SK-N-SH (cell line): ENCODE measurements at regions not wholly inside any gene's neighbourhood (a gene's known extent, or its start where the extent isn't known, plus 50 kb on each side); places are given as distances from the start of the nearest gene placed in this dataset.

Source experiments
- POLR2AphosphoS5 ChIP-seq: IDR thresholded peaks from 2 replicates; pipeline ENCODE4 v1.6.1; 2012; ENCODE audit warnings: low read depth, low read length
- REST ChIP-seq: IDR thresholded peaks from 2 replicates; pipeline ENCODE4 v1.6.1; 2012; ENCODE audit warnings: mild to moderate bottlenecking, low read depth, low read length, moderate library complexity
- RFX5 ChIP-seq: IDR thresholded peaks from 2 replicates; pipeline ENCODE4 v1.6.1; 2012; ENCODE audit warnings: mild to moderate bottlenecking, improper control_type of control experiment, low read length
- RXRA ChIP-seq: IDR thresholded peaks from 2 replicates; pipeline ENCODE4 v1.4.0; 2012; ENCODE audit warnings: low read depth, mild to moderate bottlenecking, borderline replicate concordance
- SIN3A ChIP-seq: IDR thresholded peaks from 2 replicates; pipeline ENCODE4 v1.6.1; 2012; ENCODE audit warnings: low read depth, mild to moderate bottlenecking, low read length, moderate library complexity, borderline replicate concordance
- TF ChIP-seq, protein P1 (sequence below): fragments of 200-600 bp; sonication (generic); IDR thresholded peaks from 2 replicates; pipeline ENCODE4 v1.6.1; 2017; ENCODE audit warnings: antibody characterized with exemption, mild to moderate bottlenecking, moderate library complexity

GRCh38 chr7:21371360-21371759 lies 56.5 kb upstream of the SP4 start:
- TF ChIP-seq SIN3A (no peak), POLR2AphosphoS5 (no peak), RFX5 (no peak), RXRA (no peak), REST (no peak)
- TF ChIP-seq, protein P1, sequence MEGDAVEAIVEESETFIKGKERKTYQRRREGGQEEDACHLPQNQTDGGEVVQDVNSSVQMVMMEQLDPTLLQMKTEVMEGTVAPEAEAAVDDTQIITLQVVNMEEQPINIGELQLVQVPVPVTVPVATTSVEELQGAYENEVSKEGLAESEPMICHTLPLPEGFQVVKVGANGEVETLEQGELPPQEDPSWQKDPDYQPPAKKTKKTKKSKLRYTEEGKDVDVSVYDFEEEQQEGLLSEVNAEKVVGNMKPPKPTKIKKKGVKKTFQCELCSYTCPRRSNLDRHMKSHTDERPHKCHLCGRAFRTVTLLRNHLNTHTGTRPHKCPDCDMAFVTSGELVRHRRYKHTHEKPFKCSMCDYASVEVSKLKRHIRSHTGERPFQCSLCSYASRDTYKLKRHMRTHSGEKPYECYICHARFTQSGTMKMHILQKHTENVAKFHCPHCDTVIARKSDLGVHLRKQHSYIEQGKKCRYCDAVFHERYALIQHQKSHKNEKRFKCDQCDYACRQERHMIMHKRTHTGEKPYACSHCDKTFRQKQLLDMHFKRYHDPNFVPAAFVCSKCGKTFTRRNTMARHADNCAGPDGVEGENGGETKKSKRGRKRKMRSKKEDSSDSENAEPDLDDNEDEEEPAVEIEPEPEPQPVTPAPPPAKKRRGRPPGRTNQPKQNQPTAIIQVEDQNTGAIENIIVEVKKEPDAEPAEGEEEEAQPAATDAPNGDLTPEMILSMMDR = no peak
